ENCODE measurements at regions not wholly inside any gene's neighbourhood (a gene's known extent, or its start where the extent isn't known, plus 50 kb on each side); places are given as distances from the start of the nearest gene placed in this dataset.

GRCh38 chr11:109960831-109961230, 132.4 kb upstream of the ZC3H12C start:
- POLR2A ChIA-PET, result interaction anchor here (0.6 to 4.8 kb wide), 2 partner anchors 10 to 64 kb away, joined by 3 to 42 read pairs; no protein-coding TSS in a partner anchor

GRCh38 chr11:109961261-109961660, 131.9 kb upstream of the ZC3H12C start:
- H3K4me2 ChIP-seq (ENCODE audit: control insufficient read depth, insufficient read depth), result no peak overlapping the region
- ATAC-seq (no peak), FAIRE-seq (no peak), DNase-seq (ENCODE audit: low read depth, low spot score) (no peak)
- WGBS (ENCODE audit: insufficient coverage, insufficient replicate concordance, low lambda C conversion rate, missing lambda C conversion rate), result 63% methylated on average over 2 of the region's 2 CpGs
- in situ Hi-C loops (cut with MboI), result no loop called here
- no peaks in the 10 kb centered on the region for H3K79me2 ChIP-seq (ENCODE audit: control insufficient read depth, insufficient read depth, low read length)
- no peak overlapping the region for H3K9ac ChIP-seq (ENCODE audit: control insufficient read depth, insufficient read depth, low read length)
- H4K20me1 ChIP-seq (ENCODE audit: control insufficient read depth, insufficient read depth), result no peaks in the 10 kb centered on the region
- intact Hi-C loops (cut with micrococcal nuclease; ENCODE audit: unreplicated experiment), result no loop called here
- POLR2A ChIA-PET, result interaction anchor here (0.6 to 4.8 kb wide), 2 partner anchors 9 to 64 kb away, joined by 3 to 42 read pairs; no protein-coding TSS in a partner anchor
- SMC1A ChIA-PET (ENCODE audit: uncharacterized antibody, unreplicated experiment), result interaction anchor here (0.6 to 11.6 kb wide), 4 partner anchors 9 to 38 kb away, joined by 3 to 223 read pairs (median 6); no protein-coding TSS in a partner anchor
- H2AFZ ChIP-seq (ENCODE audit: control insufficient read depth, low read depth, low read length), result no peak overlapping the region
- peaks cover 11% of the 10 kb centered on the region; the same call in 1 of the 2 replicates for H3K4me1 ChIP-seq (ENCODE audit: control insufficient read depth, insufficient read depth, low read length)
- no peaks in the 10 kb centered on the region; the same call in 2 of the 3 replicates for H3K9me3 ChIP-seq (replicated peaks; ENCODE audit: control insufficient read depth, insufficient read depth, low read length)
- RAD21 ChIA-PET (ENCODE audit: unreplicated experiment), result interaction anchor here (11.6 to 14.2 kb wide), 2 partner anchors 10 to 64 kb away, joined by 108 to 185 read pairs; no protein-coding TSS in a partner anchor
- no peak overlapping the region for H3K27ac ChIP-seq (ENCODE audit: control insufficient read depth, insufficient read depth)
- H3K36me3 ChIP-seq (ENCODE audit: control insufficient read depth in 2 of 2, insufficient read depth in 2 of 2, low read length in 1 of 2), result no peaks in the 10 kb centered on the region
- H3K27me3 ChIP-seq (replicated peaks in 1 of 2; ENCODE audit: control insufficient read depth in 2 of 2, insufficient read depth in 2 of 2, low read length in 1 of 2), result no peaks in the 10 kb centered on the region
- H3K4me3 ChIP-seq, result no peak overlapping the region
- CTCF ChIA-PET, result interaction anchor here (0.8 to 1.8 kb wide), 3 partner anchors 9 to 472 kb away, joined by 3 to 10 read pairs (median 3); no protein-coding TSS in a partner anchor
- BruUV-seq (replicated peaks), result no TSS peak
- TF ChIP-seq RELB (IDR thresholded peaks at IDR 0.05; ENCODE audit: low read depth) (no peak), SIN3A (IDR thresholded peaks at IDR 0.05; ENCODE audit: low read depth, low read length) (no peak), NBN (IDR thresholded peaks at IDR 0.05) (no peak), MYB (IDR thresholded peaks at IDR 0.05; ENCODE audit: borderline replicate concordance, low read depth, low read length) (no peak), IRF5 (IDR thresholded peaks at IDR 0.05; ENCODE audit: borderline replicate concordance) (no peak), IRF3 (IDR thresholded peaks at IDR 0.05) (no peak), RAD21 (IDR thresholded peaks at IDR 0.05; ENCODE audit: insufficient read depth, low read depth, low read length) (no peak), SUPT20H (IDR thresholded peaks at IDR 0.05; ENCODE audit: borderline replicate concordance, control insufficient read depth, low read depth, low read length) (no peak), SMARCA5 (IDR thresholded peaks at IDR 0.05) (no peak), PBX3 (IDR thresholded peaks at IDR 0.05; ENCODE audit: insufficient replicate concordance, low read depth, low read length) (no peak)

More at GRCh38 chr11:109960831-109961230, 132.4 kb upstream of the ZC3H12C start:
- SMC1A ChIA-PET (ENCODE audit: uncharacterized antibody, unreplicated experiment), result interaction anchor here (1.2 to 11.6 kb wide), 3 partner anchors 10 to 136 kb away, joined by 3 to 223 read pairs (median 7); no protein-coding TSS in a partner anchor
- CTCF ChIA-PET, result interaction anchor here (0.8 to 1.8 kb wide), 3 partner anchors 9 to 472 kb away, joined by 3 to 10 read pairs (median 3); no protein-coding TSS in a partner anchor
- Histone ChIP-seq H2AFZ (ENCODE audit: control insufficient read depth, low read depth, low read length) (no peak overlapping the region), H4K20me1 (ENCODE audit: control insufficient read depth, insufficient read depth) (no peaks in the 10 kb centered on the region), H3K9me3 (replicated peaks; ENCODE audit: control insufficient read depth, insufficient read depth, low read length) (no peaks in the 10 kb centered on the region; the same call in 2 of the 3 replicates), H3K4me1 (ENCODE audit: control insufficient read depth, insufficient read depth, low read length) (peaks cover 15% of the 10 kb centered on the region), H3K4me2 (ENCODE audit: control insufficient read depth, insufficient read depth) (no peak overlapping the region), H3K27me3 (replicated peaks in 1 of 2; ENCODE audit: control insufficient read depth in 2 of 2, insufficient read depth in 2 of 2, low read length in 1 of 2) (no peaks in the 10 kb centered on the region), H3K9ac (ENCODE audit: control insufficient read depth, insufficient read depth, low read length) (no peak overlapping the region), H3K79me2 (ENCODE audit: control insufficient read depth, insufficient read depth, low read length) (no peaks in the 10 kb centered on the region), H3K36me3 (ENCODE audit: control insufficient read depth in 2 of 2, insufficient read depth in 2 of 2, low read length in 1 of 2) (no peaks in the 10 kb centered on the region), H3K27ac (ENCODE audit: control insufficient read depth, insufficient read depth) (no peak overlapping the region), H3K4me3 (no peak overlapping the region)
- DNase-seq (ENCODE audit: low read depth, low spot score) (no peak), FAIRE-seq (no peak), ATAC-seq (no peak)
- 79% methylated on average over 2 of the region's 2 CpGs for WGBS (ENCODE audit: insufficient coverage, insufficient replicate concordance, low lambda C conversion rate, missing lambda C conversion rate)
- intact Hi-C loops (cut with micrococcal nuclease; ENCODE audit: unreplicated experiment) (no loop called here), in situ Hi-C loops (cut with MboI) (no loop called here)
- no TSS peak for BruUV-seq (replicated peaks)
- RAD21 ChIA-PET (ENCODE audit: unreplicated experiment), result interaction anchor here (11.6 to 14.2 kb wide), 2 partner anchors 10 to 65 kb away, joined by 108 to 185 read pairs; no protein-coding TSS in a partner anchor
- TF ChIP-seq ZSCAN29 (IDR thresholded peaks at IDR 0.05), result no peak
- no peak for TF ChIP-seq POLR2AphosphoS2 (IDR thresholded peaks at IDR 0.05; ENCODE audit: low read depth, low read length)
- no peak for TF ChIP-seq MXI1 (IDR thresholded peaks at IDR 0.05; ENCODE audit: low read depth, low read length)
- no peak for TF ChIP-seq GABPA (IDR thresholded peaks at IDR 0.05; ENCODE audit: low read depth)
